SK-N-SH (cell line): ENCODE measurements at regions not wholly inside any gene's neighbourhood (a gene's known extent, or its start where the extent isn't known, plus 50 kb on each side); places are given as distances from the start of the nearest gene placed in this dataset.

ENCODE experiments used
- EP300 ChIP-seq, 2 experiments: IDR thresholded peaks; 2 replicates each; pipeline versions ENCODE4 v1.4.0 to v1.6.1; 2012; ENCODE audit warnings: borderline replicate concordance in 1 of 2, low read depth in 1 of 2, low read length in 1 of 2
- TAF1 ChIP-seq: IDR thresholded peaks from 2 replicates; pipeline ENCODE4 v1.6.1; 2012; ENCODE audit warnings: low read depth, mild to moderate bottlenecking, low read length, moderate library complexity, borderline replicate concordance
- TF ChIP-seq, protein P1 (sequence below): fragments of 200-600 bp; sonication (generic); IDR thresholded peaks from 2 replicates; pipeline ENCODE4 v1.6.1; 2017; ENCODE audit warnings: antibody characterized with exemption, mild to moderate bottlenecking, moderate library complexity
- TF ChIP-seq, protein P2 (sequence below): IDR thresholded peaks from 2 replicates; pipeline ENCODE4; 2012

DNA sequence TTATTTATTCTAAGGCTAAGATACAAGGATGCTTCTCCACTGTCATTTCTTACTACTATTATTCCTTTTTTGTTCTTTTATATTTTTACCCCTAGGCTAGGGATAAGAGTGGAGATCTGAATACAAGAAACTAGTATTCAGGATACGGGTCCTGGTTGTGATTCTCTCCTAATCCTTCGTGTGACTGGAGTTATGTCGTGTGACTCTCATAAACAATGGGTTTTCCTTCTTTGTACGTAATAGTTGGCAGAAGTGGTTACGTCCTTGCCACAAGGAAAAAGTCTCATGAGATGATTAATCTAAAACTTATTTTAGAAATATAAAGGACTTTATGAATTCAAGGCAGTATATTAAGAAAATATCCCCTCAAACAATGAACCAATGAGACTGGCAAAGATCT is 497.2 kb upstream of the FAM241A start:
- TF ChIP-seq EP300 (IDR thresholded peaks at IDR 0.05; ENCODE audit: borderline replicate concordance in 1 of 2, low read depth in 1 of 2, low read length in 1 of 2) (no peak), TAF1 (no peak)
- TF ChIP-seq, protein P1, sequence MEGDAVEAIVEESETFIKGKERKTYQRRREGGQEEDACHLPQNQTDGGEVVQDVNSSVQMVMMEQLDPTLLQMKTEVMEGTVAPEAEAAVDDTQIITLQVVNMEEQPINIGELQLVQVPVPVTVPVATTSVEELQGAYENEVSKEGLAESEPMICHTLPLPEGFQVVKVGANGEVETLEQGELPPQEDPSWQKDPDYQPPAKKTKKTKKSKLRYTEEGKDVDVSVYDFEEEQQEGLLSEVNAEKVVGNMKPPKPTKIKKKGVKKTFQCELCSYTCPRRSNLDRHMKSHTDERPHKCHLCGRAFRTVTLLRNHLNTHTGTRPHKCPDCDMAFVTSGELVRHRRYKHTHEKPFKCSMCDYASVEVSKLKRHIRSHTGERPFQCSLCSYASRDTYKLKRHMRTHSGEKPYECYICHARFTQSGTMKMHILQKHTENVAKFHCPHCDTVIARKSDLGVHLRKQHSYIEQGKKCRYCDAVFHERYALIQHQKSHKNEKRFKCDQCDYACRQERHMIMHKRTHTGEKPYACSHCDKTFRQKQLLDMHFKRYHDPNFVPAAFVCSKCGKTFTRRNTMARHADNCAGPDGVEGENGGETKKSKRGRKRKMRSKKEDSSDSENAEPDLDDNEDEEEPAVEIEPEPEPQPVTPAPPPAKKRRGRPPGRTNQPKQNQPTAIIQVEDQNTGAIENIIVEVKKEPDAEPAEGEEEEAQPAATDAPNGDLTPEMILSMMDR, result no peak
- TF ChIP-seq, protein P2, sequence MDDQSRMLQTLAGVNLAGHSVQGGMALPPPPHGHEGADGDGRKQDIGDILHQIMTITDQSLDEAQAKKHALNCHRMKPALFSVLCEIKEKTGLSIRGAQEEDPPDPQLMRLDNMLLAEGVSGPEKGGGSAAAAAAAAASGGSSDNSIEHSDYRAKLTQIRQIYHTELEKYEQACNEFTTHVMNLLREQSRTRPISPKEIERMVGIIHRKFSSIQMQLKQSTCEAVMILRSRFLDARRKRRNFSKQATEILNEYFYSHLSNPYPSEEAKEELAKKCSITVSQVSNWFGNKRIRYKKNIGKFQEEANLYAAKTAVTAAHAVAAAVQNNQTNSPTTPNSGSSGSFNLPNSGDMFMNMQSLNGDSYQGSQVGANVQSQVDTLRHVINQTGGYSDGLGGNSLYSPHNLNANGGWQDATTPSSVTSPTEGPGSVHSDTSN, result no peak
